HG02642 (cell line): ENCODE measurements at regions not wholly inside any gene's neighbourhood (a gene's known extent, or its start where the extent isn't known, plus 50 kb on each side); places are given as distances from the start of the nearest gene placed in this dataset.

ENCODE experiments used
- ATAC-seq: cut with Tn5 transposase; IDR thresholded peaks from one replicate; pipeline ENCODE4 v1.9.1; 2021; ENCODE audit warnings: mild to moderate bottlenecking; ENCODE audit not compliant: unreplicated experiment, poor library complexity

GRCh38 chr1:5645135-5645399 lies 347.2 kb downstream of the NPHP4 start:
- no peak for ATAC-seq

- ATAC-seq = no peak
Measured at GRCh38 chr1:5644281-5645134, 347.7 kb downstream of the NPHP4 start.

- no peak for ATAC-seq
Measured at GRCh38 chr1:5643360-5644107, 348.7 kb downstream of the NPHP4 start.

- no peak for ATAC-seq
Measured at GRCh38 chr1:5640845-5641244, 351.4 kb downstream of the NPHP4 start.

- no peak for ATAC-seq
Measured at GRCh38 chr1:5639106-5639722, 353.0 kb downstream of the NPHP4 start.

GRCh38 chr1:5638582-5638981 lies 353.6 kb downstream of the NPHP4 start:
- no peak for ATAC-seq

- no peak for ATAC-seq
Measured at GRCh38 chr1:5637171-5637570, 355.1 kb downstream of the NPHP4 start.

GRCh38 chr1:5634893-5635292 lies 357.3 kb downstream of the NPHP4 start:
- ATAC-seq = no peak

- no peak for ATAC-seq
Measured at GRCh38 chr1:5632814-5633213, 359.4 kb downstream of the NPHP4 start.

GRCh38 chr1:5632224-5632623 lies 360.0 kb downstream of the NPHP4 start:
- no peak for ATAC-seq

- ATAC-seq = no peak
Measured at GRCh38 chr1:5628416-5628815, 363.8 kb downstream of the NPHP4 start.

GRCh38 chr1:5623399-5623798 lies 368.8 kb downstream of the NPHP4 start:
- no peak for ATAC-seq

GRCh38 chr1:5622412-5622811 lies 369.8 kb downstream of the NPHP4 start:
- ATAC-seq = no peak

GRCh38 chr1:5621692-5622091 lies 370.5 kb downstream of the NPHP4 start:
- ATAC-seq = no peak

- ATAC-seq = no peak
Measured at GRCh38 chr1:5620997-5621396, 371.2 kb downstream of the NPHP4 start.

GRCh38 chr1:5620418-5620817 lies 371.8 kb downstream of the NPHP4 start:
- ATAC-seq = no peak

- no peak for ATAC-seq
Measured at GRCh38 chr1:5619469-5619868, 372.8 kb downstream of the NPHP4 start.

GRCh38 chr1:5617546-5617945 lies 374.7 kb downstream of the NPHP4 start:
- no peak for ATAC-seq

GRCh38 chr1:5617179-5617520 lies 375.1 kb downstream of the NPHP4 start:
- no peak for ATAC-seq

- no peak for ATAC-seq
Measured at GRCh38 chr1:5616366-5617178, 375.7 kb downstream of the NPHP4 start.

- ATAC-seq = no peak
Measured at GRCh38 chr1:5615076-5615475, 377.1 kb downstream of the NPHP4 start.
